Stimulated activated naive CD4-positive, alpha-beta T cell (primary cell): ENCODE measurements at regions not wholly inside any gene's neighbourhood (a gene's known extent, or its start where the extent isn't known, plus 50 kb on each side); places are given as distances from the start of the nearest gene placed in this dataset.
"Not testable (repeated sequence)": the region's sequence is repeated elsewhere in the genome, so short reads cannot be mapped to it uniquely, and the experiment has no call there.

ENCODE experiments used
- DNase-seq, 6 experiments: peaks; one replicate each; lab custom pipeline; 2025; lab: John Stamatoyannopoulos, UW

- DNase-seq, result no peak
Measured at GRCh38 chr10:35933491-35933890, 291.4 kb upstream of the FZD8 start.

GRCh38 chr10:35929962-35930361 lies 287.9 kb upstream of the FZD8 start:
- DNase-seq, result not testable (repeated sequence)

GRCh38 chr10:35928748-35929147 lies 286.7 kb upstream of the FZD8 start:
- no peak for DNase-seq

GRCh38 chr10:35927990-35928488 lies 285.9 kb upstream of the FZD8 start:
- no peak for DNase-seq

GRCh38 chr10:35927341-35927740 lies 285.2 kb upstream of the FZD8 start:
- DNase-seq, result no peak

- no peak for DNase-seq
Measured at GRCh38 chr10:35926846-35927245, 284.8 kb upstream of the FZD8 start.

GRCh38 chr10:35925493-35925892 lies 283.4 kb upstream of the FZD8 start:
- no peak for DNase-seq

- no peak for DNase-seq
Measured at GRCh38 chr10:35924759-35925158, 282.7 kb upstream of the FZD8 start.

GRCh38 chr10:35922876-35923600 lies 280.9 kb upstream of the FZD8 start:
- no peak for DNase-seq

GRCh38 chr10:35921866-35922350 lies 279.8 kb upstream of the FZD8 start:
- no peak for DNase-seq

- DNase-seq, result no peak
Measured at GRCh38 chr10:35916791-35917190, 274.7 kb upstream of the FZD8 start.

- DNase-seq, result no peak
Measured at GRCh38 chr10:35913628-35914027, 271.5 kb upstream of the FZD8 start.

GRCh38 chr10:35912615-35913569 lies 270.8 kb upstream of the FZD8 start:
- DNase-seq, result no peak

- no peak for DNase-seq
Measured at GRCh38 chr10:35911954-35912353, 269.9 kb upstream of the FZD8 start.

- DNase-seq, result no peak
Measured at GRCh38 chr10:35911233-35911632, 269.1 kb upstream of the FZD8 start.

- no peak for DNase-seq
Measured at GRCh38 chr10:35910234-35910633, 268.1 kb upstream of the FZD8 start.

- no peak for DNase-seq
Measured at GRCh38 chr10:35909121-35909720, 267.1 kb upstream of the FZD8 start.

- no peak for DNase-seq
Measured at GRCh38 chr10:35908451-35908850, 266.4 kb upstream of the FZD8 start.

- DNase-seq, result no peak
Measured at GRCh38 chr10:35907548-35907947, 265.5 kb upstream of the FZD8 start.

GRCh38 chr10:35906155-35906554 lies 264.1 kb upstream of the FZD8 start:
- DNase-seq, result no peak

GRCh38 chr10:35903021-35903420 lies 260.9 kb upstream of the FZD8 start:
- no peak for DNase-seq

GRCh38 chr10:35898716-35899440 lies 256.8 kb upstream of the FZD8 start:
- DNase-seq, result no peak
